GM12878 (cell line): ENCODE measurements at regions not wholly inside any gene's neighbourhood (a gene's known extent, or its start where the extent isn't known, plus 50 kb on each side); places are given as distances from the start of the nearest gene placed in this dataset.

Source experiments
- CTCF ChIP-seq, 3 experiments: IDR thresholded peaks in 2 of 3; conservative IDR thresholded peaks in 1 of 3; 2 replicates each; pipeline ENCODE4 v1.5.1; 2011; ENCODE audit warnings: low read depth in 3 of 3, low read length in 3 of 3, mild to moderate bottlenecking in 3 of 3, control low read depth in 2 of 3, moderate library complexity in 2 of 3, inconsistent platforms in 1 of 3, mixed read lengths in 1 of 3; ENCODE audit not compliant: control insufficient read depth in 2 of 3, insufficient read depth in 1 of 3; ENCODE audit errors: extremely low read depth in 1 of 3
- EP300 ChIP-seq, 2 experiments: fragments of 150-350 bp in 1 of 2; IDR thresholded peaks; 2 replicates each; pipeline ENCODE4 v1.6.1; 2011 to 2012; ENCODE audit warnings: low read depth in 2 of 2, low read length in 2 of 2, borderline replicate concordance in 1 of 2, improper control_type of control experiment in 1 of 2, inconsistent platforms in 1 of 2; ENCODE audit not compliant: control insufficient read depth in 1 of 2
- ETV6 ChIP-seq, 2 experiments: fragments of 450-650 bp in 1 of 2; IDR thresholded peaks in 1 of 2; conservative IDR thresholded peaks in 1 of 2; 2 replicates each; pipeline ENCODE4 v1.6.1; 2014; ENCODE audit warnings: antibody characterized with exemption in 1 of 2, borderline replicate concordance in 1 of 2, low read depth in 1 of 2, mild to moderate bottlenecking in 1 of 2, moderate library complexity in 1 of 2
- NFYB ChIP-seq: IDR thresholded peaks from 2 replicates; pipeline ENCODE4 v1.6.1; 2011; ENCODE audit warnings: low read depth, mild to moderate bottlenecking, low read length, improper control_type of control experiment, moderate library complexity; ENCODE audit not compliant: insufficient read depth
- NRF1 ChIP-seq: conservative IDR thresholded peaks from 2 replicates; pipeline ENCODE4 v1.6.1; 2011; ENCODE audit warnings: mild to moderate bottlenecking, low read depth, low read length, improper control_type of control experiment
- POLR2A ChIP-seq: IDR thresholded peaks from 2 replicates; pipeline ENCODE4 v1.6.1; 2011; ENCODE audit warnings: low read depth, mild to moderate bottlenecking, low read length
- POLR2AphosphoS2 ChIP-seq: IDR thresholded peaks from 2 replicates; pipeline ENCODE4 v1.6.1; 2011; ENCODE audit warnings: low read depth, mild to moderate bottlenecking, low read length, improper control_type of control experiment, moderate library complexity
- PRDM15 ChIP-seq: fragments of 450-650 bp; formaldehyde crosslinking; IDR thresholded peaks from 2 replicates; pipeline ENCODE4 v1.4.0; 2020; ENCODE audit warnings: mild to moderate bottlenecking, moderate library complexity
- RFX5 ChIP-seq: IDR thresholded peaks from 2 replicates; pipeline ENCODE4 v1.6.1; 2011; ENCODE audit warnings: low read depth, low read length, improper control_type of control experiment
- YY1 ChIP-seq: IDR thresholded peaks from 2 replicates; pipeline ENCODE4 v1.6.1; 2011; ENCODE audit warnings: low read depth, mild to moderate bottlenecking, low read length

GRCh38 chr15:79496838-79497237 lies 64.7 kb downstream of the MINAR1 start:
- TF ChIP-seq NFYB (no peak), CTCF (IDR thresholded peaks at IDR 0.05 in 2 of 3, conservative IDR thresholded peaks at IDR 0.05 in 1 of 3; ENCODE audit: control insufficient read depth in 2 of 3, extremely low read depth in 1 of 3, insufficient read depth in 1 of 3, low read depth in 3 of 3, low read length in 3 of 3) (no peak), RFX5 (no peak), EP300 (IDR thresholded peaks at IDR 0.05; ENCODE audit: borderline replicate concordance in 1 of 2, control insufficient read depth in 1 of 2, low read depth in 2 of 2, low read length in 2 of 2) (no peak), POLR2A (no peak), NRF1 (no peak), ETV6 (conservative IDR thresholded peaks at IDR 0.05 in 1 of 2, IDR thresholded peaks at IDR 0.05 in 1 of 2; ENCODE audit: borderline replicate concordance in 1 of 2, low read depth in 1 of 2) (no peak), PRDM15 (CRISPR knock-in tag) (no peak), POLR2AphosphoS2 (no peak), YY1 (no peak)
